Stomach (tissue), 8 donors: ENCODE measurements at regions not wholly inside any gene's neighbourhood (a gene's known extent, or its start where the extent isn't known, plus 50 kb on each side); places are given as distances from the start of the nearest gene placed in this dataset.

Experiments
- DNase-seq, 2 donors: peaks; one replicate each; pipeline versions ENCODE4 v3.0.0 to v3.0.0-alpha.2; 2013 to 2019
- H3K27ac ChIP-seq, 5 donors: fragments of 200-600 bp in 4 of 5; sonication (generic) in 4 of 5; one replicate each; pipeline ENCODE4 v1.5.1; 2013 to 2019; ENCODE audit warnings: mild to moderate bottlenecking in 1 of 5, moderate library complexity in 1 of 5
- H3K27me3 ChIP-seq, 3 donors: fragments of 200-600 bp; sonication (generic); one replicate each; pipeline ENCODE4 v1.5.1; 2017 to 2019; ENCODE audit warnings: mixed run types in 1 of 3
- H3K36me3 ChIP-seq, 4 donors: fragments of 200-600 bp; sonication (generic); 1 replicate in 3 of 4; 2 replicates in 1 of 4; pipeline ENCODE4 v1.5.1; 2016 to 2019
- H3K4me1 ChIP-seq, 4 donors: fragments of 200-600 bp; sonication (generic); one replicate each; pipeline ENCODE4 v1.5.1; 2016 to 2019
- H3K4me3 ChIP-seq, 4 donors: fragments of 200-600 bp; sonication (generic) in 3 of 4; one replicate each; pipeline ENCODE4 v1.5.1; 2016 to 2019; ENCODE audit warnings: mild to moderate bottlenecking in 1 of 4
- H3K9me3 ChIP-seq, 4 donors: fragments of 200-600 bp; sonication (generic); one replicate each; pipeline ENCODE4 v1.5.1; 2016 to 2019
- CTCF ChIP-seq, 7 experiments: fragments of 450-650 bp in 4 of 7; fragments of 200-600 bp in 3 of 7; sonication (generic) in 3 of 7; IDR thresholded peaks; one replicate each; pipeline ENCODE4 v1.5.1; 2016 to 2019; ENCODE audit warnings: antibody characterized with exemption in 7 of 7, control low read depth in 2 of 7, mild to moderate bottlenecking in 1 of 7
- EP300 ChIP-seq: sonication (generic); formaldehyde crosslinking; IDR thresholded peaks from one replicate; pipeline ENCODE4 v1.6.1; 2017; ENCODE audit warnings: antibody characterized with exemption
- POLR2A ChIP-seq, 4 donors: fragments of 450-650 bp; IDR thresholded peaks; one replicate each; pipeline ENCODE4 v1.6.1; 2016; ENCODE audit warnings: antibody characterized with exemption in 4 of 4, control low read depth in 2 of 4, mild to moderate bottlenecking in 1 of 4, moderate library complexity in 1 of 4
- POLR2AphosphoS5 ChIP-seq, 3 donors: sonication (generic); formaldehyde crosslinking; IDR thresholded peaks; one replicate each; pipeline ENCODE4 v1.6.1; 2016; ENCODE audit warnings: antibody characterized with exemption in 3 of 3
- WGBS, 5 donors: extraction: QIAGEN DNeasy Blood & Tissue Kit in 3 of 5; methylation state at CpG; one replicate each; pipeline versions ENCODE4 v1.1.5 to v1.1.7; 2013 to 2018; 5-methylcytosine and 5-hydroxymethylcytosine counted together
- intact Hi-C: fragments of 100-400 bp; cut with DNase I; formaldehyde crosslinking; loops from one replicate; pipeline ENCODE4 v1.15.1; 2023; ENCODE audit warnings: low total_unique reads
- donor health status: healthy with polysubstance abuse.
- donor health status: Bipolar disorder and iron deficiency.
- donor health status: healthy.

GRCh38 chr6:112877134-112878100 lies 530.3 kb downstream of the RFPL4B start:
- no peaks in the 10 kb centered on the region for H3K27me3 ChIP-seq
- H3K4me1 ChIP-seq, result peaks cover 0 to 9% (median 8%) of the 10 kb centered on the region in 4 donors
- intact Hi-C loops, result no loop called here
- H3K9me3 ChIP-seq, result no peaks in the 10 kb centered on the region
- peak overlapping the region in 1 of 5 donors; percentile 50 for H3K27ac ChIP-seq
- TF ChIP-seq POLR2A (IDR thresholded peaks at IDR 0.05) (no peak), EP300 (no peak), POLR2AphosphoS5 (IDR thresholded peaks at IDR 0.05) (no peak), CTCF (IDR thresholded peaks at IDR 0.05) (no peak)
- WGBS, 5 donors, result 44 to 48% (median 45%) methylated on average over 4 of the region's 4 CpGs
- no peaks in the 10 kb centered on the region for H3K36me3 ChIP-seq
- peak in 1 of 2 donors; percentile 71 for DNase-seq
- H3K4me3 ChIP-seq, result no peak overlapping the region

GRCh38 chr6:112879920-112880413 lies 532.8 kb downstream of the RFPL4B start:
- Histone ChIP-seq H3K9me3 (no peaks in the 10 kb centered on the region), H3K27ac (no peak overlapping the region), H3K27me3 (no peaks in the 10 kb centered on the region), H3K4me3 (peak overlapping the region in 3 of 4 donors; percentile 9 to 32 (median 17)), H3K4me1 (peaks cover 0 to 9% (median 8%) of the 10 kb centered on the region in 4 donors), H3K36me3 (no peaks in the 10 kb centered on the region)
- WGBS, 5 donors, result 83 to 96% (median 92%) methylated on average over 18 to 20 of the region's 20 CpGs
- TF ChIP-seq EP300 (no peak), CTCF (IDR thresholded peaks at IDR 0.05) (no peak), POLR2AphosphoS5 (IDR thresholded peaks at IDR 0.05) (no peak), POLR2A (IDR thresholded peaks at IDR 0.05) (no peak)
- intact Hi-C loops, result no loop called here
- peak; percentile 49 to 67 for DNase-seq

- H3K27me3 ChIP-seq, result no peaks in the 10 kb centered on the region
- intact Hi-C loops, result no loop called here
- H3K27ac ChIP-seq, result no peak overlapping the region
- no peak overlapping the region for H3K4me3 ChIP-seq
- H3K9me3 ChIP-seq, result no peaks in the 10 kb centered on the region
- TF ChIP-seq CTCF (IDR thresholded peaks at IDR 0.05) (no peak), POLR2A (IDR thresholded peaks at IDR 0.05) (no peak), POLR2AphosphoS5 (IDR thresholded peaks at IDR 0.05) (no peak)
- H3K4me1 ChIP-seq, result peaks cover 0 to 9% (median 8%) of the 10 kb centered on the region in 4 donors
- WGBS, 5 donors, result 62 to 92% (median 79%) methylated on average over 3 of the region's 3 CpGs
- no peak for DNase-seq
- H3K36me3 ChIP-seq, result no peaks in the 10 kb centered on the region
Observed at GRCh38 chr6:112881027-112881426, 533.9 kb downstream of the RFPL4B start.

- no peaks in the 10 kb centered on the region for H3K36me3 ChIP-seq
- H3K4me1 ChIP-seq, result peaks cover 0 to 9% (median 7%) of the 10 kb centered on the region in 4 donors
- no peaks in the 10 kb centered on the region for H3K9me3 ChIP-seq
- H3K27me3 ChIP-seq, result no peaks in the 10 kb centered on the region
- TF ChIP-seq CTCF (IDR thresholded peaks at IDR 0.05) (no peak), POLR2AphosphoS5 (IDR thresholded peaks at IDR 0.05) (no peak), EP300 (no peak), POLR2A (IDR thresholded peaks at IDR 0.05) (no peak)
- H3K27ac ChIP-seq, result no peak overlapping the region
- DNase-seq, result no peak
- WGBS, 5 donors, result 80 to 94% (median 93%) methylated on average over 2 of the region's 2 CpGs
- no peak overlapping the region for H3K4me3 ChIP-seq
- intact Hi-C loops, result no loop called here
Observed at GRCh38 chr6:112881828-112882780, 535.0 kb downstream of the RFPL4B start.
